GM12874 (cell line): ENCODE measurements at regions not wholly inside any gene's neighbourhood (a gene's known extent, or its start where the extent isn't known, plus 50 kb on each side); places are given as distances from the start of the nearest gene placed in this dataset.

Source experiments
- CTCF ChIP-seq: IDR thresholded peaks from 2 replicates; pipeline ENCODE4 v1.5.1; 2011; ENCODE audit warnings: low read depth, mild to moderate bottlenecking, control low read depth, low read length, moderate library complexity; ENCODE audit not compliant: insufficient read depth

DNA sequence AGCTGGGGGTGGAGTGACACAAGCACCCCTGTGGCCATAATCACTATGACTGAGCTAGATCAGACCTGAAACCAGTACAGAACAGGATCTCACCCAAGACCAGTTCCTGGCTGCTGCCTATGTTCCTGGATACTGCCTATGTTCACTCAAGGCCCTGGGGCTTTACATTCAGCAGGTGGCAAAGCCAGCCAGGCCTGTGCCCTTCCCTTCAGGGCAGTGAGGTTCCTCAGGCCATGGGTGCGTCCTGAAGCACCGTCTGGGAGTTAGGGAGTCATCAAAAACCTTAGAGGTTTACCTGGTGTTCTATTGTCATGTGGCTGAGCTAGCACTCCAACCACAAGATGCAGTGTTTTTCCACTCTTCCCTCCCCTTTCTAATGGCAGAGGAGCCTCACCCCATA, 419.8 kb downstream of the TMEM232 start:
- no peak for TF ChIP-seq CTCF

DNA sequence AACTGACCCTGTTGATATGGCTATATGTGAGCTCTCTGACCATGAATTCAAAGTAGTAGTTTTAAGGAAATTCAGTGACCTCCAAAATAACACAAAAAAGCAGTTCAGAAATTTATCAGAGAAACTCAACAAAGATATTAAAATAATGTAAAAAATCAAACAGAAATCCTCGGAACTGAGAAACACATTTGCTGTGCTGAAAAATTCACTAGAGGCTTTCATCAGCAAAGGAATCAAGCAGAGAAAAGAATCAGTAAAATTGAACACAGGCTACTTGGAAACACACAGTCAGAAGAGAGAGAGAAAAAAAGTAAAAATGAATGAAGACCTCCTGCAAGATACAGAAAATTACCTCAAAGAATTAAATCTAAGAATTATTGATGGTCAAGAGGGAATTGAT, 417.2 kb downstream of the TMEM232 start:
- TF ChIP-seq CTCF: no peak

DNA sequence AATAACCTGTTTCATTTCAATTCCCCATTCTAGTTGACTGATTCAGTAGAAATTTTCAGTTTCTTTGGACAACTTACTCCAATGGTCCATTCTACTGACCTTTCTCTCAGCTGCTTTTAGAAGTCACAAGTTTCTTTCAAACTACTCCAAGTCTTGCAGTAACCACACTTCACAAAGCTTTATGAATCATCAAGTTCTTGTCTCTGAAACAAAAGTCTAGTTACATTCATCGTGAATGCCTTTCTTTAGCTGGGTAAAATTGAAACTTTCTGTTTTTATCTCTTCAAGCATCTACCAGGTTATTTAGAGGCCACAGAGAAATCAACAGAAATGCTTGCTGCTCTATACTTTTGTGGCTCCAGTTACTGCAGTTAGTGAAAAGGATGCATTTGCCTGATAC, 405.4 kb downstream of the TMEM232 start:
- TF ChIP-seq CTCF: no peak

DNA sequence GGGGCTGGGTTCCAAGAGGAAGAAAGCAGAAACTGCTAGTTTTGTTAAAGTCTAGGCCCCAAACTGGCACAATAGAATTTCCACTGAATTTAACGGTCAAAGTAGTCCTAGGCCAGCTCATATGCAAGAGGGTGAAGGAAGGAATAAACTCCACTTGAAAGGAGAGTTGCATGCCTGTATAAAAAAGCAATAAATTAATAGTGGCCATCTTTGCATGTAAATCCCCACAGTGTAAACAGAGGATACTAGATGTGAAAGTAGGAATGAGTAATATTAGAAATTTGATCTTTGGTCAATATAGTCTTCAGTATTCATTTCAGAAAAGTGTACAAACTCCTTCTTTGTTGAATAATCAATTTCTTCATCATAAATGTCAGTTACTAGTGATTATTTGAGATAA, 403.1 kb downstream of the TMEM232 start:
- TF ChIP-seq CTCF: no peak

- TF ChIP-seq CTCF: no peak
Observed at GRCh38 chr5:110323832-110324231, 402.6 kb downstream of the TMEM232 start.

DNA sequence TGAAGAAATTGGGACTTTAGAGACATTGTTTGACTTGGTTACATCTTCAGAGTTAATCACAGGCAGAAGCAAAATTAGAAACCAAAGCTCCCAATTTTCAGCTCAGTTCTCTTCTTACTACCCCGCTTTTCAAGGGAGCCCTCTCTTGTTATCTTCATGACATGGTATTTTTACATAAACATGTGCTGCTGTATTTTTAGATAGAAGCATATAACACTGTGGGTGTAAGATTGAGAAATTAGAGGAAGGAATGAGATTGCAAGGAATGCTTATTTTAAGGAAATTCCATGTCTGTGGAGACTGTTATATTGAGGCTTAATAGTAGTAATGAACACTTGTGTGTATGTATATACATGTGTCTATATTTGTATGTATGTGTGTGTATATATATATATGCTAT, 401.6 kb downstream of the TMEM232 start:
- TF ChIP-seq CTCF: no peak

DNA sequence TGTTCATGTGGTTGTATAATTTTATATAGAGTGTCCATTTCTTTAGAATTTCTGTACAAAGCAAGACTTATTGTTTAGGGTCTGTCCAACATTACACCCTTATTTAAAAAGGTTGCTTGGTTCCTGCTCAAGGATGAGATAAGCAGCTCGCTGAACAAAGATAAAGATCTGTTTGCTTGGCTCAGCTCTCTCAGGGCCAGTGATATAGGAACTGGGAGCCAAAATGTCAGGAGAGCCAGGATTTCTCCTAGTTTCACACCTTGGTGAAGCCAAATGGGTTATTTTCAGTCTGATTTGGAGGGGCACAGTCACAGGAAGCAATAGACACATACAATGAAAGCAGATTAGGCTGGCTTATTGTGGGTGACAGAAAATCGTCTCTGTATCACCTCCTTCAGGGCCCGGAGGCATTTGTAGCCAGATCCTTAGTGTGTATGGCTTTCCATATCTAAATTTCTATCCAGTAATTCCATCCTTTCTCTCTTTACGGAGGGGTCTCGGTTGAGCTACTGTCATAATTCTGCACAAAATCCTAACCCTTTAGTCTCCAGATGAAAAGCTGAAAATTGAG, 396.4 kb downstream of the TMEM232 start:
- no peak for TF ChIP-seq CTCF

GRCh38 chr5:110333384-110333783, 393.1 kb downstream of the TMEM232 start:
- TF ChIP-seq CTCF: no peak
